HG03442 (cell line): ENCODE measurements at regions not wholly inside any gene's neighbourhood (a gene's known extent, or its start where the extent isn't known, plus 50 kb on each side); places are given as distances from the start of the nearest gene placed in this dataset.

ENCODE experiments used
- ATAC-seq: cut with Tn5 transposase; IDR thresholded peaks from one replicate; pipeline ENCODE4 v1.9.1; 2021; ENCODE audit warnings: mild to moderate bottlenecking, moderate library complexity; ENCODE audit not compliant: unreplicated experiment

GRCh38 chr20:43863821-43864544 is 50.7 kb upstream of the TOX2 start:
- no peak for ATAC-seq

- no peak for ATAC-seq
Measured at GRCh38 chr20:43863330-43863729, 51.3 kb upstream of the TOX2 start.

GRCh38 chr20:43862438-43862837 is 52.2 kb upstream of the TOX2 start:
- ATAC-seq = no peak

GRCh38 chr20:43859994-43860393 is 54.7 kb upstream of the TOX2 start:
- ATAC-seq = no peak

GRCh38 chr20:43857932-43858331 is 56.7 kb upstream of the TOX2 start:
- no peak for ATAC-seq

GRCh38 chr20:43857127-43857526 is 57.5 kb upstream of the TOX2 start:
- ATAC-seq = no peak

GRCh38 chr20:43855803-43856202 is 58.8 kb upstream of the TOX2 start:
- ATAC-seq = no peak

- no peak for ATAC-seq
Measured at GRCh38 chr20:43853918-43854317, 60.7 kb upstream of the TOX2 start.

GRCh38 chr20:43853174-43853803 is 61.4 kb upstream of the TOX2 start:
- ATAC-seq = no peak

GRCh38 chr20:43849496-43850186 is 65.0 kb upstream of the TOX2 start:
- ATAC-seq = no peak

GRCh38 chr20:43846516-43846905 is 68.1 kb upstream of the TOX2 start:
- ATAC-seq = no peak

- ATAC-seq = no peak
Measured at GRCh38 chr20:43844778-43845614, 69.7 kb upstream of the TOX2 start.

GRCh38 chr20:43843965-43844660 is 70.5 kb upstream of the TOX2 start:
- no peak for ATAC-seq

- ATAC-seq = no peak
Measured at GRCh38 chr20:43843096-43843964, 71.3 kb upstream of the TOX2 start.

- ATAC-seq = no peak
Measured at GRCh38 chr20:43842126-43843020, 72.3 kb upstream of the TOX2 start.

GRCh38 chr20:43840382-43841070 is 74.1 kb upstream of the TOX2 start:
- ATAC-seq = no peak

GRCh38 chr20:43839793-43840199 is 74.9 kb upstream of the TOX2 start:
- peak; percentile 49 for ATAC-seq

GRCh38 chr20:43838703-43839060 is 76.0 kb upstream of the TOX2 start:
- no peak for ATAC-seq
